WTC11 (cell line): ENCODE measurements at regions not wholly inside any gene's neighbourhood (a gene's known extent, or its start where the extent isn't known, plus 50 kb on each side); places are given as distances from the start of the nearest gene placed in this dataset.

ENCODE experiments used
- ATAC-seq: fragments of 200-7000 bp; cut with Tn5 transposase; 2 replicates; pipeline ENCODE4 v1.10.0; 2021; ENCODE audit warnings: mild to moderate bottlenecking, moderate library complexity
- CTCF ChIA-PET: fragments of 300-600 bp; sonication (Branson Sonifier 250); formaldehyde crosslinking; loops from one replicate; lab custom pipeline; 2021; ENCODE audit warnings: antibody characterized with exemption; lab: Charles Lee
- POLR2A ChIA-PET: fragments of 350-600 bp; sonication (Branson Sonifier 250); formaldehyde crosslinking; loops from one replicate; lab custom pipeline; 2021; ENCODE audit warnings: antibody characterized with exemption; lab: Charles Lee
- DNase-seq: peaks from one replicate; pipeline ENCODE4 v3.0.0; 2021; ENCODE audit warnings: low spot score
- H3K27ac Mint-ChIP-seq: 2 replicates; pipeline ENCODE4 v1.8.0; 2021; ENCODE audit warnings: mixed read lengths
- H3K27me3 Mint-ChIP-seq: 2 replicates; pipeline ENCODE4 v1.8.0; 2021; ENCODE audit warnings: low read depth, mild to moderate bottlenecking, moderate library complexity, mixed read lengths
- H3K36me3 Mint-ChIP-seq: 2 replicates; pipeline ENCODE4 v1.8.0; 2021; ENCODE audit warnings: mixed read lengths
- H3K4me1 Mint-ChIP-seq: 2 replicates; pipeline ENCODE4 v1.8.0; 2022; ENCODE audit warnings: mixed read lengths
- H3K4me3 Mint-ChIP-seq: 2 replicates; pipeline ENCODE4 v1.8.0; 2021; ENCODE audit warnings: mild to moderate bottlenecking, moderate library complexity, mixed read lengths
- H3K9me3 Mint-ChIP-seq: 2 replicates; pipeline ENCODE4 v1.8.0; 2021; ENCODE audit warnings: mixed read lengths
- ATF1 ChIP-seq: sonication (generic); formaldehyde crosslinking; IDR thresholded peaks from 2 replicates; pipeline ENCODE4 v1.8.1; 2023; ENCODE audit warnings: mild to moderate bottlenecking, moderate library complexity, missing genetic modification reagents
- CREM ChIP-seq: sonication (generic); formaldehyde crosslinking; IDR thresholded peaks from 2 replicates; pipeline ENCODE4 v1.8.1; 2022; ENCODE audit warnings: mild to moderate bottlenecking, missing genetic modification reagents, moderate library complexity
- ETV6 ChIP-seq: sonication (generic); formaldehyde crosslinking; IDR thresholded peaks from 2 replicates; pipeline ENCODE4 v1.8.1; 2022; ENCODE audit warnings: mild to moderate bottlenecking, missing genetic modification reagents
- FOXK1 ChIP-seq: sonication (generic); formaldehyde crosslinking; IDR thresholded peaks from 2 replicates; pipeline ENCODE4 v1.8.0; 2022; ENCODE audit warnings: mild to moderate bottlenecking, moderate library complexity, missing genetic modification reagents
- GTF2I ChIP-seq: fragments of 250-450 bp; sonication (Bioruptor Pico); conservative IDR thresholded peaks from 2 replicates; pipeline ENCODE4 v1.4.0; 2021; ENCODE audit warnings: mild to moderate bottlenecking
- HMGA2 ChIP-seq: fragments of 250-450 bp; sonication (Bioruptor Pico); IDR thresholded peaks from 2 replicates; pipeline ENCODE4 v1.4.0; 2021; ENCODE audit warnings: mild to moderate bottlenecking, moderate library complexity
- IRF2 ChIP-seq: sonication (generic); formaldehyde crosslinking; IDR thresholded peaks from 2 replicates; pipeline ENCODE4 v1.8.0; 2022; ENCODE audit warnings: low read depth, missing genetic modification reagents, borderline replicate concordance
- NFYB ChIP-seq: sonication (generic); formaldehyde crosslinking; conservative IDR thresholded peaks from 2 replicates; pipeline ENCODE4 v1.8.0; 2022; ENCODE audit warnings: low read depth, missing genetic modification reagents
- RORB ChIP-seq: fragments of 250-450 bp; sonication (Bioruptor Pico); IDR thresholded peaks from 2 replicates; pipeline ENCODE4 v1.9.0; 2021; ENCODE audit warnings: mild to moderate bottlenecking
- SMAD3 ChIP-seq: sonication (generic); formaldehyde crosslinking; IDR thresholded peaks from 2 replicates; pipeline ENCODE4 v1.8.0; 2022; ENCODE audit warnings: missing genetic modification reagents, mild to moderate bottlenecking, borderline replicate concordance
- SMAD4 ChIP-seq: sonication (generic); formaldehyde crosslinking; IDR thresholded peaks from 2 replicates; pipeline ENCODE4 v1.8.0; 2022; ENCODE audit warnings: mild to moderate bottlenecking, missing genetic modification reagents
- TEAD1 ChIP-seq: sonication (generic); formaldehyde crosslinking; IDR thresholded peaks from 2 replicates; pipeline ENCODE4 v1.8.0; 2022; ENCODE audit warnings: mild to moderate bottlenecking, missing genetic modification reagents
- TEAD4 ChIP-seq: sonication (generic); formaldehyde crosslinking; IDR thresholded peaks from 2 replicates; pipeline ENCODE4 v1.8.0; 2022; ENCODE audit warnings: mild to moderate bottlenecking, missing genetic modification reagents
- ZBTB21 ChIP-seq: sonication (generic); formaldehyde crosslinking; IDR thresholded peaks from 2 replicates; pipeline ENCODE4 v1.8.1; 2023; ENCODE audit warnings: mild to moderate bottlenecking, missing genetic modification reagents, borderline replicate concordance
- ZNF121 ChIP-seq: sonication (generic); formaldehyde crosslinking; IDR thresholded peaks from 2 replicates; pipeline ENCODE4 v1.8.0; 2023; ENCODE audit warnings: missing genetic modification reagents
- ZNF219 ChIP-seq: sonication (generic); formaldehyde crosslinking; IDR thresholded peaks from 2 replicates; pipeline ENCODE4 v1.8.0; 2023; ENCODE audit warnings: missing genetic modification reagents, mild to moderate bottlenecking, borderline replicate concordance
- ZNF396 ChIP-seq: fragments of 250-450 bp; sonication (Bioruptor Pico); IDR thresholded peaks from 2 replicates; pipeline ENCODE4 v1.8.0; 2021; ENCODE audit warnings: mild to moderate bottlenecking, moderate library complexity, borderline replicate concordance
- TF ChIP-seq, protein P1 (sequence below): sonication (generic); formaldehyde crosslinking; IDR thresholded peaks from 2 replicates; pipeline ENCODE4 v1.8.0; 2023; ENCODE audit warnings: mild to moderate bottlenecking, missing genetic modification reagents
- TF ChIP-seq, protein P2 (sequence below): sonication (generic); formaldehyde crosslinking; IDR thresholded peaks from 2 replicates; pipeline ENCODE4 v1.8.1; 2022; ENCODE audit warnings: mild to moderate bottlenecking, missing genetic modification reagents, moderate library complexity, borderline replicate concordance
- TF ChIP-seq, protein P3 (sequence below): sonication (generic); formaldehyde crosslinking; IDR thresholded peaks from 2 replicates; pipeline ENCODE4 v1.8.0; 2022; ENCODE audit warnings: missing genetic modification reagents
- TF ChIP-seq, protein P4 (sequence below): sonication (generic); formaldehyde crosslinking; IDR thresholded peaks from 2 replicates; pipeline ENCODE4 v1.8.1; 2022; ENCODE audit warnings: low read depth, mild to moderate bottlenecking, moderate library complexity, missing genetic modification reagents, borderline replicate concordance
- TF ChIP-seq, protein P5 (sequence below): fragments of 250-450 bp; sonication (Bioruptor Pico); IDR thresholded peaks from 2 replicates; pipeline ENCODE4 v1.9.0; 2021; ENCODE audit warnings: mild to moderate bottlenecking

DNA sequence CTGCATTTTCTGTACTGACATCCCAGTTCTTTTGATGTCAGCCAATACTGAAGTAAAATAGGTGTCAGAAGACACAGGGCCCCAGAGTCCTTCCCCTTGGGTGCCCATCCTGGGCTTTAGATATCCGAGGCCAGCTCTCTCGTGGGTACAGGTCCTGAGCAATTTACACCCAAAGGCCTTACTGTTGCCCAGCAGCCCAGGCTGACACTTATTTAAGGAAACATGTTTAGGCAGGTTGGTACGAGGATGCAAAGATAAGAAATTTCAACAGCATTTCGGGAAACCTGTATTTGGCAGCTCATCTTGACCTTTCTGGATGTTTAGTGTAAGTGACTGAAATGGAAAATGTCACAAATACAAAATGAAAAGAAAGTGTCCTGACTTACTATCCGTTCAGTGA lies 130.0 kb upstream of the IL12A start:
- Mint-ChIP-seq H3K4me3 (no peak overlapping the region), H3K9me3 (no peaks in the 10 kb centered on the region), H3K27ac (no peak overlapping the region), H3K36me3 (no peaks in the 10 kb centered on the region), H3K27me3 (no peaks in the 10 kb centered on the region), H3K4me1 (peaks cover 42% of the 10 kb centered on the region)
- ChIA-PET POLR2A (no interaction called here), CTCF (no interaction called here)
- DNase-seq (no peak), ATAC-seq (no peak)
- TF ChIP-seq ETV6: no peak
- TF ChIP-seq CREM (CRISPR knock-in tag): no peak
- no peak for TF ChIP-seq TEAD1 (CRISPR knock-in tag)

DNA sequence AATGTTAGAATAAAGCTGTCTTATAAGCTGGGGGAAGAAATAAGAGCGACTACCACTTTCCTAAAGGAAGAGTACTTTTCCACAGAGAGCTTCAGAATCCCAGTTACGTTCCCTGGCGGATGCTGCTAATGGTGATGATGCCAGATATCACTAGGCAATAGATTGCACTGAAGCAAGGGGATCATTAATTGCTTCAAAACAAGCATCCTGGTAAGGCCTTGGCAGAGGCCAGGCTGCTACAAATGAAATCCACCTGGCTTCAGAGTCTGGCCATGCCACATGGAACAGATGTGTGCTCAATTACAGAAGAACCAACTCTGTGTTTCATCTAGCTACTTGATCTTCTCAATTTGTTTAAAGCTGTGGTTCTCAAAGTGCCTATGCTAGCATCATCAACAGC lies 129.2 kb upstream of the IL12A start:
- Mint-ChIP-seq H3K4me1 (peaks cover 36% of the 10 kb centered on the region), H3K27ac (no peak overlapping the region), H3K27me3 (no peaks in the 10 kb centered on the region), H3K36me3 (no peaks in the 10 kb centered on the region), H3K4me3 (no peak overlapping the region), H3K9me3 (no peaks in the 10 kb centered on the region)
- ChIA-PET POLR2A (no interaction called here), CTCF (interaction anchor here (1.5 kb wide), 1 partner anchor 129 kb away, joined by 5 read pairs; the partner anchor contains the start of gene IL12A)
- TF ChIP-seq RORB (CRISPR knock-in tag): no peak
- TF ChIP-seq, protein P1, sequence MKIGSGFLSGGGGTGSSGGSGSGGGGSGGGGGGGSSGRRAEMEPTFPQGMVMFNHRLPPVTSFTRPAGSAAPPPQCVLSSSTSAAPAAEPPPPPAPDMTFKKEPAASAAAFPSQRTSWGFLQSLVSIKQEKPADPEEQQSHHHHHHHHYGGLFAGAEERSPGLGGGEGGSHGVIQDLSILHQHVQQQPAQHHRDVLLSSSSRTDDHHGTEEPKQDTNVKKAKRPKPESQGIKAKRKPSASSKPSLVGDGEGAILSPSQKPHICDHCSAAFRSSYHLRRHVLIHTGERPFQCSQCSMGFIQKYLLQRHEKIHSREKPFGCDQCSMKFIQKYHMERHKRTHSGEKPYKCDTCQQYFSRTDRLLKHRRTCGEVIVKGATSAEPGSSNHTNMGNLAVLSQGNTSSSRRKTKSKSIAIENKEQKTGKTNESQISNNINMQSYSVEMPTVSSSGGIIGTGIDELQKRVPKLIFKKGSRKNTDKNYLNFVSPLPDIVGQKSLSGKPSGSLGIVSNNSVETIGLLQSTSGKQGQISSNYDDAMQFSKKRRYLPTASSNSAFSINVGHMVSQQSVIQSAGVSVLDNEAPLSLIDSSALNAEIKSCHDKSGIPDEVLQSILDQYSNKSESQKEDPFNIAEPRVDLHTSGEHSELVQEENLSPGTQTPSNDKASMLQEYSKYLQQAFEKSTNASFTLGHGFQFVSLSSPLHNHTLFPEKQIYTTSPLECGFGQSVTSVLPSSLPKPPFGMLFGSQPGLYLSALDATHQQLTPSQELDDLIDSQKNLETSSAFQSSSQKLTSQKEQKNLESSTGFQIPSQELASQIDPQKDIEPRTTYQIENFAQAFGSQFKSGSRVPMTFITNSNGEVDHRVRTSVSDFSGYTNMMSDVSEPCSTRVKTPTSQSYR (CRISPR knock-in tag): no peak
- TF ChIP-seq GTF2I (CRISPR knock-in tag): no peak
- TF ChIP-seq, protein P2, sequence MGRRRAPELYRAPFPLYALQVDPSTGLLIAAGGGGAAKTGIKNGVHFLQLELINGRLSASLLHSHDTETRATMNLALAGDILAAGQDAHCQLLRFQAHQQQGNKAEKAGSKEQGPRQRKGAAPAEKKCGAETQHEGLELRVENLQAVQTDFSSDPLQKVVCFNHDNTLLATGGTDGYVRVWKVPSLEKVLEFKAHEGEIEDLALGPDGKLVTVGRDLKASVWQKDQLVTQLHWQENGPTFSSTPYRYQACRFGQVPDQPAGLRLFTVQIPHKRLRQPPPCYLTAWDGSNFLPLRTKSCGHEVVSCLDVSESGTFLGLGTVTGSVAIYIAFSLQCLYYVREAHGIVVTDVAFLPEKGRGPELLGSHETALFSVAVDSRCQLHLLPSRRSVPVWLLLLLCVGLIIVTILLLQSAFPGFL (CRISPR knock-in tag): no peak
- no peak for TF ChIP-seq TEAD4 (CRISPR knock-in tag)
- TF ChIP-seq, protein P3, sequence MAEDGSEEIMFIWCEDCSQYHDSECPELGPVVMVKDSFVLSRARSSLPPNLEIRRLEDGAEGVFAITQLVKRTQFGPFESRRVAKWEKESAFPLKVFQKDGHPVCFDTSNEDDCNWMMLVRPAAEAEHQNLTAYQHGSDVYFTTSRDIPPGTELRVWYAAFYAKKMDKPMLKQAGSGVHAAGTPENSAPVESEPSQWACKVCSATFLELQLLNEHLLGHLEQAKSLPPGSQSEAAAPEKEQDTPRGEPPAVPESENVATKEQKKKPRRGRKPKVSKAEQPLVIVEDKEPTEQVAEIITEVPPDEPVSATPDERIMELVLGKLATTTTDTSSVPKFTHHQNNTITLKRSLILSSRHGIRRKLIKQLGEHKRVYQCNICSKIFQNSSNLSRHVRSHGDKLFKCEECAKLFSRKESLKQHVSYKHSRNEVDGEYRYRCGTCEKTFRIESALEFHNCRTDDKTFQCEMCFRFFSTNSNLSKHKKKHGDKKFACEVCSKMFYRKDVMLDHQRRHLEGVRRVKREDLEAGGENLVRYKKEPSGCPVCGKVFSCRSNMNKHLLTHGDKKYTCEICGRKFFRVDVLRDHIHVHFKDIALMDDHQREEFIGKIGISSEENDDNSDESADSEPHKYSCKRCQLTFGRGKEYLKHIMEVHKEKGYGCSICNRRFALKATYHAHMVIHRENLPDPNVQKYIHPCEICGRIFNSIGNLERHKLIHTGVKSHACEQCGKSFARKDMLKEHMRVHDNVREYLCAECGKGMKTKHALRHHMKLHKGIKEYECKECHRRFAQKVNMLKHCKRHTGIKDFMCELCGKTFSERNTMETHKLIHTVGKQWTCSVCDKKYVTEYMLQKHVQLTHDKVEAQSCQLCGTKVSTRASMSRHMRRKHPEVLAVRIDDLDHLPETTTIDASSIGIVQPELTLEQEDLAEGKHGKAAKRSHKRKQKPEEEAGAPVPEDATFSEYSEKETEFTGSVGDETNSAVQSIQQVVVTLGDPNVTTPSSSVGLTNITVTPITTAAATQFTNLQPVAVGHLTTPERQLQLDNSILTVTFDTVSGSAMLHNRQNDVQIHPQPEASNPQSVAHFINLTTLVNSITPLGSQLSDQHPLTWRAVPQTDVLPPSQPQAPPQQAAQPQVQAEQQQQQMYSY (CRISPR knock-in tag): no peak
- TF ChIP-seq SMAD4: no peak
- TF ChIP-seq IRF2 (CRISPR knock-in tag): no peak
- TF ChIP-seq ZNF121: no peak
- TF ChIP-seq, protein P4, sequence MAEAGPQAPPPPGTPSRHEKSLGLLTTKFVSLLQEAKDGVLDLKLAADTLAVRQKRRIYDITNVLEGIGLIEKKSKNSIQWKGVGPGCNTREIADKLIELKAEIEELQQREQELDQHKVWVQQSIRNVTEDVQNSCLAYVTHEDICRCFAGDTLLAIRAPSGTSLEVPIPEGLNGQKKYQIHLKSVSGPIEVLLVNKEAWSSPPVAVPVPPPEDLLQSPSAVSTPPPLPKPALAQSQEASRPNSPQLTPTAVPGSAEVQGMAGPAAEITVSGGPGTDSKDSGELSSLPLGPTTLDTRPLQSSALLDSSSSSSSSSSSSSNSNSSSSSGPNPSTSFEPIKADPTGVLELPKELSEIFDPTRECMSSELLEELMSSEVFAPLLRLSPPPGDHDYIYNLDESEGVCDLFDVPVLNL (CRISPR knock-in tag): no peak
- no peak for TF ChIP-seq ZNF396 (CRISPR knock-in tag)
- no peak for TF ChIP-seq SMAD3 (CRISPR knock-in tag)
- TF ChIP-seq, protein P5, sequence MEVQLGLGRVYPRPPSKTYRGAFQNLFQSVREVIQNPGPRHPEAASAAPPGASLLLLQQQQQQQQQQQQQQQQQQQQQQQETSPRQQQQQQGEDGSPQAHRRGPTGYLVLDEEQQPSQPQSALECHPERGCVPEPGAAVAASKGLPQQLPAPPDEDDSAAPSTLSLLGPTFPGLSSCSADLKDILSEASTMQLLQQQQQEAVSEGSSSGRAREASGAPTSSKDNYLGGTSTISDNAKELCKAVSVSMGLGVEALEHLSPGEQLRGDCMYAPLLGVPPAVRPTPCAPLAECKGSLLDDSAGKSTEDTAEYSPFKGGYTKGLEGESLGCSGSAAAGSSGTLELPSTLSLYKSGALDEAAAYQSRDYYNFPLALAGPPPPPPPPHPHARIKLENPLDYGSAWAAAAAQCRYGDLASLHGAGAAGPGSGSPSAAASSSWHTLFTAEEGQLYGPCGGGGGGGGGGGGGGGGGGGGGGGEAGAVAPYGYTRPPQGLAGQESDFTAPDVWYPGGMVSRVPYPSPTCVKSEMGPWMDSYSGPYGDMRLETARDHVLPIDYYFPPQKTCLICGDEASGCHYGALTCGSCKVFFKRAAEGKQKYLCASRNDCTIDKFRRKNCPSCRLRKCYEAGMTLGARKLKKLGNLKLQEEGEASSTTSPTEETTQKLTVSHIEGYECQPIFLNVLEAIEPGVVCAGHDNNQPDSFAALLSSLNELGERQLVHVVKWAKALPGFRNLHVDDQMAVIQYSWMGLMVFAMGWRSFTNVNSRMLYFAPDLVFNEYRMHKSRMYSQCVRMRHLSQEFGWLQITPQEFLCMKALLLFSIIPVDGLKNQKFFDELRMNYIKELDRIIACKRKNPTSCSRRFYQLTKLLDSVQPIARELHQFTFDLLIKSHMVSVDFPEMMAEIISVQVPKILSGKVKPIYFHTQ (CRISPR knock-in tag): no peak
- no peak for TF ChIP-seq ZBTB21 (CRISPR knock-in tag)
- TF ChIP-seq ATF1 (CRISPR knock-in tag): no peak
- TF ChIP-seq NFYB (CRISPR knock-in tag): no peak
- no peak for TF ChIP-seq ZNF219 (CRISPR knock-in tag)
- no peak for TF ChIP-seq HMGA2
- TF ChIP-seq FOXK1 (CRISPR knock-in tag): no peak
- ATAC-seq (no peak), DNase-seq (no peak)
